Vagina (tissue), 2 donors: ENCODE measurements at regions not wholly inside any gene's neighbourhood (a gene's known extent, or its start where the extent isn't known, plus 50 kb on each side); places are given as distances from the start of the nearest gene placed in this dataset.

ENCODE experiments used
- DNase-seq, 2 donors: peaks; one replicate each; pipeline ENCODE4 v3.0.0-alpha.2; 2017; ENCODE audit errors: extremely low spot score in 2 of 2
- H3K27ac ChIP-seq: fragments of 200-600 bp; sonication (generic); one replicate; pipeline ENCODE4 v1.5.1; 2019
- H3K27me3 ChIP-seq: fragments of 200-600 bp; sonication (generic); one replicate; pipeline ENCODE4 v1.5.1; 2019
- H3K36me3 ChIP-seq, 2 donors: fragments of 200-600 bp; sonication (generic); one replicate each; pipeline ENCODE4 v1.5.1; 2017 to 2019
- H3K4me1 ChIP-seq: fragments of 200-600 bp; sonication (generic); one replicate; pipeline ENCODE4 v1.5.1; 2019
- H3K4me3 ChIP-seq, 2 donors: fragments of 200-600 bp; sonication (generic); 1 replicate in 1 of 2; 2 replicates in 1 of 2; pipeline ENCODE4 v1.5.1; 2016 to 2019
- H3K9me3 ChIP-seq: fragments of 200-600 bp; sonication (generic); one replicate; pipeline ENCODE4 v1.5.1; 2019
- POLR2A ChIP-seq, 2 donors: fragments of 450-650 bp; IDR thresholded peaks; one replicate each; pipeline ENCODE4 v1.6.1; 2017; ENCODE audit warnings: antibody characterized with exemption in 2 of 2, mild to moderate bottlenecking in 2 of 2, moderate library complexity in 2 of 2
- POLR2AphosphoS5 ChIP-seq, 2 donors: sonication (generic); formaldehyde crosslinking; IDR thresholded peaks; one replicate each; pipeline ENCODE4 v1.9.0; 2017; ENCODE audit warnings: antibody characterized with exemption in 2 of 2, mild to moderate bottlenecking in 2 of 2, low read depth in 1 of 2; ENCODE audit not compliant: insufficient read depth in 1 of 2
- intact Hi-C: fragments of 100-400 bp; cut with DNase I; formaldehyde crosslinking; loops from one replicate; pipeline ENCODE4 v1.15.1; 2023
- TF ChIP-seq, protein P1 (sequence below), 3 experiments: fragments of 450-650 bp in 2 of 3; fragments of 200-600 bp in 1 of 3; sonication (generic) in 1 of 3; IDR thresholded peaks; one replicate each; pipeline ENCODE4 v1.5.1; 2017 to 2019; ENCODE audit warnings: antibody characterized with exemption in 3 of 3, mild to moderate bottlenecking in 2 of 3, moderate library complexity in 2 of 3

DNA sequence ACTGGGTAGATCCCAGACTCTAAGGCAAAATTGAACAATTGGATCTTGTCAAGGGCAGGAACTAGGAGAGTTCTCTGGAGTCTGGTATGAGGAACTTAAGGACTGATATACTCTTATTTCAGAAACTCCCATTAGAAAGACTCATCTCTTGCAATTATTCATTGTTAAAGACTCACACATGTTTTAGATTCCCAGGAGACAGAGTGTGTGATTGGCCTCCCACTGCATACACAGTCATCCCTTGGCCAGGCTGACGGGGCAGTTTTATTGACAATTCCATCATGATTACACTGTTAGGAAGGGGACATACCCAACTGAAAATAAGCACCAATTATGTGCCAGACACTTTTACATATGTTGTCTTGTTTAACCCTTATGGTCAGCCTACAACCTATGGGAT, 347.2 kb downstream of the DMAC1 start:
- no peak overlapping the region for H3K27ac ChIP-seq
- DNase-seq = no peak
- H3K4me1 ChIP-seq = peaks cover 15% of the 10 kb centered on the region
- H3K36me3 ChIP-seq = no peaks in the 10 kb centered on the region
- TF ChIP-seq POLR2AphosphoS5 (IDR thresholded peaks at IDR 0.05; ENCODE audit: insufficient read depth in 1 of 2, low read depth in 1 of 2) = no peak
- TF ChIP-seq, protein P1, sequence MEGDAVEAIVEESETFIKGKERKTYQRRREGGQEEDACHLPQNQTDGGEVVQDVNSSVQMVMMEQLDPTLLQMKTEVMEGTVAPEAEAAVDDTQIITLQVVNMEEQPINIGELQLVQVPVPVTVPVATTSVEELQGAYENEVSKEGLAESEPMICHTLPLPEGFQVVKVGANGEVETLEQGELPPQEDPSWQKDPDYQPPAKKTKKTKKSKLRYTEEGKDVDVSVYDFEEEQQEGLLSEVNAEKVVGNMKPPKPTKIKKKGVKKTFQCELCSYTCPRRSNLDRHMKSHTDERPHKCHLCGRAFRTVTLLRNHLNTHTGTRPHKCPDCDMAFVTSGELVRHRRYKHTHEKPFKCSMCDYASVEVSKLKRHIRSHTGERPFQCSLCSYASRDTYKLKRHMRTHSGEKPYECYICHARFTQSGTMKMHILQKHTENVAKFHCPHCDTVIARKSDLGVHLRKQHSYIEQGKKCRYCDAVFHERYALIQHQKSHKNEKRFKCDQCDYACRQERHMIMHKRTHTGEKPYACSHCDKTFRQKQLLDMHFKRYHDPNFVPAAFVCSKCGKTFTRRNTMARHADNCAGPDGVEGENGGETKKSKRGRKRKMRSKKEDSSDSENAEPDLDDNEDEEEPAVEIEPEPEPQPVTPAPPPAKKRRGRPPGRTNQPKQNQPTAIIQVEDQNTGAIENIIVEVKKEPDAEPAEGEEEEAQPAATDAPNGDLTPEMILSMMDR (IDR thresholded peaks at IDR 0.05) = no peak
- TF ChIP-seq POLR2A (IDR thresholded peaks at IDR 0.05) = no peak
- H3K4me3 ChIP-seq = no peak overlapping the region
- no peaks in the 10 kb centered on the region for H3K27me3 ChIP-seq
- no peaks in the 10 kb centered on the region for H3K9me3 ChIP-seq
- intact Hi-C loops = no loop called here

- intact Hi-C loops = no loop called here
- Histone ChIP-seq H3K27me3 (no peaks in the 10 kb centered on the region), H3K4me1 (peaks cover 4% of the 10 kb centered on the region), H3K9me3 (no peaks in the 10 kb centered on the region), H3K4me3 (no peak overlapping the region), H3K27ac (no peak overlapping the region), H3K36me3 (no peaks in the 10 kb centered on the region)
- no peak for DNase-seq
- TF ChIP-seq POLR2AphosphoS5 (IDR thresholded peaks at IDR 0.05; ENCODE audit: insufficient read depth in 1 of 2, low read depth in 1 of 2) (no peak), POLR2A (IDR thresholded peaks at IDR 0.05) (no peak)
- TF ChIP-seq, protein P1 (IDR thresholded peaks at IDR 0.05) = no peak
Measured at GRCh38 chr9:7451062-7451461, 348.5 kb downstream of the DMAC1 start.

GRCh38 chr9:7443541-7443940, 356.0 kb downstream of the DMAC1 start:
- Histone ChIP-seq H3K27ac (no peak overlapping the region), H3K36me3 (no peaks in the 10 kb centered on the region), H3K4me3 (no peak overlapping the region), H3K9me3 (no peaks in the 10 kb centered on the region), H3K27me3 (no peaks in the 10 kb centered on the region), H3K4me1 (no peaks in the 10 kb centered on the region)
- DNase-seq = no peak
- no peak for TF ChIP-seq POLR2A (IDR thresholded peaks at IDR 0.05)
- TF ChIP-seq, protein P1 (IDR thresholded peaks at IDR 0.05) = no peak
- no peak for TF ChIP-seq POLR2AphosphoS5 (IDR thresholded peaks at IDR 0.05; ENCODE audit: insufficient read depth in 1 of 2, low read depth in 1 of 2)
- intact Hi-C loops = no loop called here

DNA sequence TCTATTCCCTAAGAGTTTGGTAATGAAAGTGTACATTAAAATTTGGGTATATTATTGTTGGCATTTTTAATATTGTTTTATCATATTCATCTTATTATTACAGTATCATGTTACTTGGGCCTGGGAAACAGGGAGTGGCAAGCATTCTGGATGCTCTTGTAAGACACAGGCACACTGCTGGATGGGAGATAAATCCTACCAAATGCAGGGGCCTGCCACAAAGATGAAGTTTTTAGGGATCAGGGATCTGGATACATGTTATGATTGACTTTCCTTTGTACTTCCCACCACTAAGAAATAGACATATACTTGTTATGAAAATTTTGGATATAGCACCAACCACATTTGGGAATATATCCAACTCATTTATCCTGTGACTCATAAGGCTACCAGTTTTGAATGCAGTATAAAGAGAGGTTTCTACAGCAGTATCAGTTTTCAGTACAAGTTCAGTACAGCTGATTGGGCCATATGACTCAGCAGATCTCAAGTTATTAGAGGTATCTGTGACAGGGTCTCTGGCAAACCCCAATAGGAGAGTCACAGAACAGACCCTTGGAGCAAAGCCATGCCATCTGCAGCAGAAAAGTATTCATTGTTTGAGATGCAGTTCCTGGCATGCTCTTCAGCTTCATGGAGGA, 360.1 kb downstream of the DMAC1 start:
- Histone ChIP-seq H3K27ac (no peak overlapping the region), H3K36me3 (no peaks in the 10 kb centered on the region), H3K27me3 (no peaks in the 10 kb centered on the region), H3K4me1 (no peaks in the 10 kb centered on the region), H3K9me3 (no peaks in the 10 kb centered on the region), H3K4me3 (no peak overlapping the region)
- TF ChIP-seq POLR2A (IDR thresholded peaks at IDR 0.05) (no peak), POLR2AphosphoS5 (IDR thresholded peaks at IDR 0.05; ENCODE audit: insufficient read depth in 1 of 2, low read depth in 1 of 2) (no peak)
- TF ChIP-seq, protein P1 (IDR thresholded peaks at IDR 0.05) = no peak
- DNase-seq = no peak
- intact Hi-C loops = no loop called here

- no peaks in the 10 kb centered on the region for H3K36me3 ChIP-seq
- no peaks in the 10 kb centered on the region for H3K27me3 ChIP-seq
- intact Hi-C loops = no loop called here
- no peaks in the 10 kb centered on the region for H3K9me3 ChIP-seq
- no peak for DNase-seq
- no peak overlapping the region for H3K4me3 ChIP-seq
- no peaks in the 10 kb centered on the region for H3K4me1 ChIP-seq
- TF ChIP-seq, protein P1 (IDR thresholded peaks at IDR 0.05) = no peak
- TF ChIP-seq POLR2A (IDR thresholded peaks at IDR 0.05) = no peak
- no peak for TF ChIP-seq POLR2AphosphoS5 (IDR thresholded peaks at IDR 0.05; ENCODE audit: insufficient read depth in 1 of 2, low read depth in 1 of 2)
- no peak overlapping the region for H3K27ac ChIP-seq
Measured at GRCh38 chr9:7436754-7437153, 362.8 kb downstream of the DMAC1 start.
